Activated CD4-positive, alpha-beta T cell treated with anti-CD3 and anti-CD28 coated beads, Interleukin-2, amount 10 ng/mL, durations not matched to agents 7 days and 5 days (primary cell): ENCODE measurements at regions not wholly inside any gene's neighbourhood (a gene's known extent, or its start where the extent isn't known, plus 50 kb on each side); places are given as distances from the start of the nearest gene placed in this dataset.

Source experiments
- CTCF ChIA-PET: fragments of 350-600 bp; sonication (Branson Sonifier 250); formaldehyde crosslinking; loops from one replicate; lab custom pipeline; 2021; ENCODE audit warnings: antibody characterized with exemption; lab: Charles Lee
- POLR2A ChIA-PET: fragments of 350-600 bp; sonication (Branson Sonifier 250); formaldehyde crosslinking; loops from one replicate; lab custom pipeline; 2021; ENCODE audit warnings: antibody characterized with exemption; lab: Charles Lee
- DNase-seq: peaks from one replicate; pipeline ENCODE4 v3.0.0-alpha.2; 2020
- H3K27ac Mint-ChIP-seq: one replicate; pipeline ENCODE4 v1.8.0; 2021; ENCODE audit warnings: mild to moderate bottlenecking, moderate library complexity, mixed read lengths
- H3K27me3 Mint-ChIP-seq: one replicate; pipeline ENCODE4 v1.8.0; 2021; ENCODE audit warnings: mixed read lengths
- H3K36me3 Mint-ChIP-seq: one replicate; pipeline ENCODE4 v1.8.0; 2021; ENCODE audit warnings: low read depth, mixed read lengths
- H3K4me1 Mint-ChIP-seq: one replicate; pipeline ENCODE4 v1.8.0; 2021; ENCODE audit warnings: mixed read lengths
- H3K4me3 Mint-ChIP-seq: one replicate; pipeline ENCODE4 v1.8.0; 2021; ENCODE audit warnings: mild to moderate bottlenecking, moderate library complexity, mixed read lengths
- H3K9me3 Mint-ChIP-seq: one replicate; pipeline ENCODE4 v1.8.0; 2021; ENCODE audit warnings: mixed read lengths

GRCh38 chr4:77662396-77662795 lies 56.8 kb downstream of the CXCL13 start:
- no peaks in the 10 kb centered on the region for H3K36me3 Mint-ChIP-seq
- no peak for DNase-seq
- ChIA-PET CTCF (no interaction called here), POLR2A (interaction anchor here (0.6 kb wide), 1 partner anchor 231 kb away, joined by 3 read pairs; no protein-coding TSS in a partner anchor)
- H3K27ac Mint-ChIP-seq: no peak overlapping the region
- peaks cover 19% of the 10 kb centered on the region for H3K27me3 Mint-ChIP-seq
- H3K9me3 Mint-ChIP-seq: no peaks in the 10 kb centered on the region
- H3K4me1 Mint-ChIP-seq: no peaks in the 10 kb centered on the region
- H3K4me3 Mint-ChIP-seq: no peak overlapping the region
